OCI-LY1 (cell line): ENCODE measurements at regions not wholly inside any gene's neighbourhood (a gene's known extent, or its start where the extent isn't known, plus 50 kb on each side); places are given as distances from the start of the nearest gene placed in this dataset.

ENCODE experiments used
- H2AFZ ChIP-seq: fragments of 200-600 bp; sonication (generic), shearing (Covaris generic); 2 replicates; pipeline ENCODE4 v1.6.0; 2014; ENCODE audit warnings: antibody characterized with exemption, mild to moderate bottlenecking, low read length
- H3F3A ChIP-seq: fragments of 200-600 bp; sonication (generic), shearing (Covaris generic); 2 replicates; pipeline ENCODE4 v1.6.0; 2014; ENCODE audit warnings: mild to moderate bottlenecking, antibody characterized with exemption, low read length, moderate library complexity; ENCODE audit not compliant: insufficient read depth
- H3K27ac ChIP-seq: fragments of 200-600 bp; sonication (generic); 2 replicates; pipeline ENCODE4 v1.5.1; 2014; ENCODE audit warnings: low read length, mixed run types, mild to moderate bottlenecking, low read depth; ENCODE audit not compliant: poor library complexity, severe bottlenecking
- H3K27me3 ChIP-seq: fragments of 200-600 bp; sonication (generic); 2 replicates; pipeline ENCODE4 v1.6.0; 2014; ENCODE audit warnings: antibody characterized with exemption, mild to moderate bottlenecking, low read length, moderate library complexity; ENCODE audit not compliant: insufficient read depth
- H3K36me3 ChIP-seq: fragments of 200-600 bp; sonication (generic); 2 replicates; pipeline ENCODE4 v1.6.1; 2014; ENCODE audit warnings: mild to moderate bottlenecking, antibody characterized with exemption, low read length, moderate library complexity, mixed read lengths; ENCODE audit not compliant: insufficient read depth
- H3K4me1 ChIP-seq: fragments of 200-600 bp; sonication (generic); 2 replicates; pipeline ENCODE4 v1.5.1; 2014; ENCODE audit warnings: mild to moderate bottlenecking, low read length, moderate library complexity; ENCODE audit not compliant: insufficient read depth, severe bottlenecking
- H3K4me2 ChIP-seq: fragments of 200-600 bp; sonication (generic), shearing (Covaris generic); 2 replicates; pipeline ENCODE4 v1.6.1; 2014; ENCODE audit warnings: low read length
- H3K4me3 ChIP-seq: fragments of 200-600 bp; sonication (generic); 2 replicates; pipeline ENCODE4 v1.5.1; 2014; ENCODE audit warnings: low read length, low read depth, mild to moderate bottlenecking, mixed read lengths; ENCODE audit not compliant: poor library complexity, severe bottlenecking
- H3K79me2 ChIP-seq: fragments of 200-600 bp; shearing (Covaris generic); 2 replicates; pipeline ENCODE4 v1.6.1; 2016; ENCODE audit warnings: mixed run types, low read length, mixed read lengths; ENCODE audit not compliant: insufficient read depth
- H3K9ac ChIP-seq: fragments of 200-600 bp; sonication (generic), shearing (Covaris generic); 2 replicates; pipeline ENCODE4 v1.6.1; 2014; ENCODE audit warnings: mild to moderate bottlenecking, low read length, mixed read lengths
- H3K9me2 ChIP-seq: fragments of 200-600 bp; sonication (generic), shearing (Covaris generic); 2 replicates; pipeline ENCODE4 v1.6.1; 2014; ENCODE audit warnings: low read depth, mild to moderate bottlenecking, low read length, mixed read lengths
- H3K9me3 ChIP-seq: fragments of 200-600 bp; shearing (Covaris generic); 2 replicates; pipeline ENCODE4 v1.6.1; 2014; ENCODE audit warnings: low read length, mixed read lengths
- H4K20me1 ChIP-seq: fragments of 200-600 bp; sonication (generic), shearing (Covaris generic); 2 replicates; pipeline ENCODE4 v1.6.0; 2016; ENCODE audit warnings: mild to moderate bottlenecking, low read length; ENCODE audit not compliant: insufficient read depth
- CTCF ChIP-seq: fragments of 200-600 bp; sonication (generic), shearing (Covaris generic); IDR thresholded peaks from 2 replicates; pipeline ENCODE4 v1.5.1; 2017; ENCODE audit warnings: mild to moderate bottlenecking, antibody characterized with exemption, low read length, moderate library complexity, mixed read lengths
- EZH2 ChIP-seq: fragments of 200-600 bp; sonication (generic), shearing (Covaris generic); IDR thresholded peaks from 2 replicates; pipeline ENCODE4 v1.8.0; 2017; ENCODE audit warnings: borderline replicate concordance, mixed run types, mild to moderate bottlenecking, antibody characterized with exemption, low read length, moderate library complexity, mixed read lengths

GRCh38 chr18:31235856-31236255 lies 73.2 kb upstream of the DSC1 start:
- Histone ChIP-seq H3K4me1 (no peaks in the 10 kb centered on the region), H3K27me3 (no peaks in the 10 kb centered on the region), H3K9me3 (no peaks in the 10 kb centered on the region), H3F3A (no peaks in the 10 kb centered on the region), H2AFZ (no peak overlapping the region), H3K79me2 (no peaks in the 10 kb centered on the region), H4K20me1 (no peaks in the 10 kb centered on the region), H3K36me3 (no peaks in the 10 kb centered on the region), H3K9me2 (no peaks in the 10 kb centered on the region), H3K27ac (no peak overlapping the region), H3K4me2 (no peak overlapping the region), H3K4me3 (no peak overlapping the region), H3K9ac (no peak overlapping the region)
- TF ChIP-seq EZH2 (no peak), CTCF (no peak)

GRCh38 chr18:31237142-31237541 lies 74.5 kb upstream of the DSC1 start:
- Histone ChIP-seq H3K4me2 (no peak overlapping the region), H3F3A (no peaks in the 10 kb centered on the region), H2AFZ (no peak overlapping the region), H3K9me3 (no peaks in the 10 kb centered on the region), H3K36me3 (no peaks in the 10 kb centered on the region), H4K20me1 (no peaks in the 10 kb centered on the region), H3K27me3 (no peaks in the 10 kb centered on the region), H3K79me2 (no peaks in the 10 kb centered on the region), H3K9me2 (no peaks in the 10 kb centered on the region), H3K9ac (no peak overlapping the region), H3K4me1 (no peaks in the 10 kb centered on the region), H3K27ac (no peak overlapping the region), H3K4me3 (no peak overlapping the region)
- TF ChIP-seq CTCF: no peak
- no peak for TF ChIP-seq EZH2

GRCh38 chr18:31241425-31241824 lies 76.5 kb upstream of the DSG1 start:
- Histone ChIP-seq H3K4me2 (no peak overlapping the region), H3K36me3 (no peaks in the 10 kb centered on the region), H3K79me2 (no peaks in the 10 kb centered on the region), H4K20me1 (no peaks in the 10 kb centered on the region), H3K9me3 (no peaks in the 10 kb centered on the region), H3K4me1 (no peaks in the 10 kb centered on the region), H2AFZ (no peak overlapping the region), H3K9me2 (no peaks in the 10 kb centered on the region), H3K27ac (no peak overlapping the region), H3K4me3 (no peak overlapping the region), H3F3A (no peaks in the 10 kb centered on the region), H3K27me3 (no peaks in the 10 kb centered on the region), H3K9ac (no peak overlapping the region)
- no peak for TF ChIP-seq EZH2
- TF ChIP-seq CTCF: no peak
